CD4-positive, alpha-beta memory T cell (primary cell): ENCODE measurements at regions not wholly inside any gene's neighbourhood (a gene's known extent, or its start where the extent isn't known, plus 50 kb on each side); places are given as distances from the start of the nearest gene placed in this dataset.
"Not testable (repeated sequence)": the region's sequence is repeated elsewhere in the genome, so short reads cannot be mapped to it uniquely, and the experiment has no call there.

Experiments
- CTCF ChIA-PET: fragments of 350-600 bp; sonication (Branson Sonifier 250); formaldehyde crosslinking; loops from one replicate; lab custom pipeline; 2021; ENCODE audit warnings: inconsistent platforms; ENCODE audit not compliant: partially characterized antibody; lab: Charles Lee
- POLR2A ChIA-PET: fragments of 350-600 bp; sonication (Branson Sonifier 250); formaldehyde crosslinking; loops from one replicate; lab custom pipeline; 2021; ENCODE audit not compliant: partially characterized antibody; lab: Charles Lee
- DNase-seq, 5 donors: peaks; one replicate each; pipeline versions ENCODE4 v3.0.0 to v3.0.0-alpha.2; 2020 to 2022; ENCODE audit warnings: mixed read lengths in 1 of 5
- H3K27ac ChIP-seq: one replicate; pipeline ENCODE4 v1.7.0; 2013; ENCODE audit warnings: low read depth, low read length
- H3K27me3 ChIP-seq: 2 replicates; pipeline ENCODE4 v1.7.0; 2013; ENCODE audit warnings: mild to moderate bottlenecking, low read length, moderate library complexity; ENCODE audit not compliant: insufficient read depth
- H3K36me3 ChIP-seq: 2 replicates; pipeline ENCODE4 v1.7.0; 2013; ENCODE audit warnings: mild to moderate bottlenecking, low read length, moderate library complexity; ENCODE audit not compliant: insufficient read depth
- H3K4me1 ChIP-seq: 2 replicates; pipeline ENCODE4 v1.7.0; 2013; ENCODE audit warnings: mild to moderate bottlenecking, low read length, moderate library complexity; ENCODE audit not compliant: insufficient read depth
- H3K4me3 ChIP-seq, 2 donors: one replicate each; pipeline ENCODE4 v1.7.0; 2013; ENCODE audit warnings: low read length in 2 of 2, mild to moderate bottlenecking in 1 of 2
- H3K9me3 ChIP-seq, 2 donors: one replicate each; pipeline ENCODE4 v1.7.0; 2013; ENCODE audit warnings: low read length in 2 of 2, control low read depth in 1 of 2; ENCODE audit not compliant: control insufficient read depth in 1 of 2
- H3K27ac Mint-ChIP-seq, 7 donors: one replicate each; pipeline ENCODE4 v1.8.0; 2020 to 2021; ENCODE audit warnings: mixed read lengths in 7 of 7, mild to moderate bottlenecking in 6 of 7, inconsistent platforms in 3 of 7, moderate library complexity in 3 of 7
- H3K27me3 Mint-ChIP-seq, 2 donors: one replicate each; pipeline ENCODE4 v1.8.0; 2020 to 2021; ENCODE audit warnings: mixed read lengths in 2 of 2
- H3K36me3 Mint-ChIP-seq, 2 donors: one replicate each; pipeline ENCODE4 v1.8.0; 2020 to 2021; ENCODE audit warnings: mixed read lengths in 2 of 2, inconsistent platforms in 1 of 2, mild to moderate bottlenecking in 1 of 2
- H3K4me1 Mint-ChIP-seq, 4 donors: one replicate each; pipeline ENCODE4 v1.8.0; 2020 to 2021; ENCODE audit warnings: mixed read lengths in 4 of 4, mild to moderate bottlenecking in 1 of 4
- H3K4me3 Mint-ChIP-seq, 8 donors: one replicate each; pipeline ENCODE4 v1.8.0; 2020 to 2021; ENCODE audit warnings: mixed read lengths in 8 of 8, mild to moderate bottlenecking in 7 of 8, moderate library complexity in 6 of 8, inconsistent platforms in 3 of 8
- H3K9me3 Mint-ChIP-seq, 8 donors: one replicate each; pipeline ENCODE4 v1.8.0; 2020 to 2021; ENCODE audit warnings: mixed read lengths in 8 of 8, mild to moderate bottlenecking in 5 of 8, inconsistent platforms in 3 of 8, moderate library complexity in 1 of 8
- intact Hi-C: fragments of 100-400 bp; cut with micrococcal nuclease; formaldehyde crosslinking; loops from one replicate; pipeline ENCODE4 v1.15.1; 2023

GRCh38 chr4:79587207-79587606, 179.2 kb upstream of the GK2 start:
- H3K36me3 Mint-ChIP-seq, H3K4me3 Mint-ChIP-seq, H3K9me3 Mint-ChIP-seq: not testable (repeated sequence)

GRCh38 chr4:79585834-79586233, 177.8 kb upstream of the GK2 start:
- intact Hi-C loops = no loop called here
- POLR2A ChIA-PET = no interaction called here
- CTCF ChIA-PET = interaction anchor here (0.7 kb wide), 1 partner anchor 48 kb away, joined by 3 read pairs; no protein-coding TSS in a partner anchor

More at GRCh38 chr4:79587207-79587606, 179.2 kb upstream of the GK2 start:
- CTCF ChIA-PET, H3K9me3 ChIP-seq, DNase-seq, intact Hi-C loops, H3K4me3 ChIP-seq, H3K27me3 Mint-ChIP-seq, H3K27me3 ChIP-seq, H3K4me1 ChIP-seq, H3K27ac Mint-ChIP-seq, POLR2A ChIA-PET, H3K27ac ChIP-seq, H3K4me1 Mint-ChIP-seq, H3K36me3 ChIP-seq: not testable (repeated sequence)

GRCh38 chr4:79585330-79585729, 177.3 kb upstream of the GK2 start:
- POLR2A ChIA-PET = no interaction called here
- no peak overlapping the region for H3K4me3 ChIP-seq
- intact Hi-C loops = no loop called here

More at GRCh38 chr4:79585834-79586233, 177.8 kb upstream of the GK2 start:
- peaks cover 0 to 3% of the 10 kb centered on the region in 2 donors for H3K27me3 Mint-ChIP-seq
- Histone ChIP-seq H3K4me3 (no peak overlapping the region), H3K4me1 (no peaks in the 10 kb centered on the region), H3K36me3 (no peaks in the 10 kb centered on the region), H3K9me3 (no peaks in the 10 kb centered on the region), H3K27me3 (peaks cover 5% of the 10 kb centered on the region), H3K27ac (no peak overlapping the region)
- no peaks in the 10 kb centered on the region for H3K4me1 Mint-ChIP-seq
- H3K27ac Mint-ChIP-seq = no peak overlapping the region
- DNase-seq = no peak
- H3K36me3 Mint-ChIP-seq = no peaks in the 10 kb centered on the region
- peaks cover 0 to 4% (median under 1%) of the 10 kb centered on the region in 8 donors for H3K9me3 Mint-ChIP-seq
- no peak overlapping the region for H3K4me3 Mint-ChIP-seq

GRCh38 chr4:79584902-79585301, 176.9 kb upstream of the GK2 start:
- peaks cover 0 to 3% of the 10 kb centered on the region in 2 donors for H3K27me3 Mint-ChIP-seq
- no peak overlapping the region for H3K27ac ChIP-seq
- H3K4me1 ChIP-seq = no peaks in the 10 kb centered on the region
- CTCF ChIA-PET = no interaction called here
- H3K36me3 ChIP-seq = no peaks in the 10 kb centered on the region
- POLR2A ChIA-PET = no interaction called here
- no peak overlapping the region for H3K27ac Mint-ChIP-seq
- peaks cover 0 to 4% (median under 1%) of the 10 kb centered on the region in 8 donors for H3K9me3 Mint-ChIP-seq
- intact Hi-C loops = no loop called here
- no peaks in the 10 kb centered on the region for H3K36me3 Mint-ChIP-seq
- no peak for DNase-seq
- H3K4me3 Mint-ChIP-seq = no peak overlapping the region
- no peak overlapping the region for H3K4me3 ChIP-seq
- H3K27me3 ChIP-seq = peaks cover 5% of the 10 kb centered on the region
- no peaks in the 10 kb centered on the region for H3K9me3 ChIP-seq
- H3K4me1 Mint-ChIP-seq = no peaks in the 10 kb centered on the region

More at GRCh38 chr4:79585330-79585729, 177.3 kb upstream of the GK2 start:
- Mint-ChIP-seq H3K4me3 (no peak overlapping the region), H3K4me1 (no peaks in the 10 kb centered on the region), H3K27me3 (peaks cover 0 to 3% of the 10 kb centered on the region in 2 donors), H3K27ac (no peak overlapping the region), H3K9me3 (peaks cover 0 to 4% (median under 1%) of the 10 kb centered on the region in 8 donors), H3K36me3 (no peaks in the 10 kb centered on the region)
- no peak overlapping the region for H3K27ac ChIP-seq
- H3K9me3 ChIP-seq = no peaks in the 10 kb centered on the region
- H3K36me3 ChIP-seq = no peaks in the 10 kb centered on the region
- no peak for DNase-seq
- CTCF ChIA-PET = no interaction called here
- no peaks in the 10 kb centered on the region for H3K4me1 ChIP-seq
- peaks cover 5% of the 10 kb centered on the region for H3K27me3 ChIP-seq

GRCh38 chr4:79584352-79584751, 176.3 kb upstream of the GK2 start:
- Histone ChIP-seq H3K4me1 (no peaks in the 10 kb centered on the region), H3K36me3 (no peaks in the 10 kb centered on the region), H3K27ac (no peak overlapping the region), H3K9me3 (no peaks in the 10 kb centered on the region), H3K4me3 (no peak overlapping the region), H3K27me3 (peaks cover 5% of the 10 kb centered on the region)
- H3K36me3 Mint-ChIP-seq = no peaks in the 10 kb centered on the region
- ChIA-PET POLR2A (no interaction called here), CTCF (no interaction called here)
- H3K9me3 Mint-ChIP-seq = peaks cover 0 to 4% (median under 1%) of the 10 kb centered on the region in 8 donors
- intact Hi-C loops = no loop called here
- no peak overlapping the region for H3K27ac Mint-ChIP-seq
- no peak for DNase-seq
- H3K27me3 Mint-ChIP-seq = peaks cover 0 to 3% of the 10 kb centered on the region in 2 donors
- H3K4me3 Mint-ChIP-seq = no peak overlapping the region
- no peaks in the 10 kb centered on the region for H3K4me1 Mint-ChIP-seq

GRCh38 chr4:79578606-79579005, 170.6 kb upstream of the GK2 start:
- POLR2A ChIA-PET = no interaction called here
- Histone ChIP-seq H3K4me1 (no peaks in the 10 kb centered on the region), H3K27me3 (peaks cover 2% of the 10 kb centered on the region), H3K4me3 (no peak overlapping the region), H3K9me3 (no peaks in the 10 kb centered on the region), H3K27ac (no peak overlapping the region), H3K36me3 (no peaks in the 10 kb centered on the region)
- Mint-ChIP-seq H3K4me3 (no peak overlapping the region), H3K9me3 (no peaks in the 10 kb centered on the region), H3K36me3 (no peaks in the 10 kb centered on the region), H3K27ac (no peak overlapping the region), H3K27me3 (peaks cover 1 to 5% of the 10 kb centered on the region in 2 donors), H3K4me1 (no peaks in the 10 kb centered on the region)
- no peak for DNase-seq
- CTCF ChIA-PET = interaction anchor here (0.9 kb wide), 1 partner anchor 11 kb away, joined by 3 read pairs; no protein-coding TSS in a partner anchor
- intact Hi-C loops = no loop called here

GRCh38 chr4:79576429-79576753, 168.4 kb upstream of the GK2 start:
- Histone ChIP-seq H3K27ac (no peak overlapping the region), H3K4me1 (no peaks in the 10 kb centered on the region), H3K27me3 (no peaks in the 10 kb centered on the region), H3K4me3 (no peak overlapping the region), H3K36me3 (no peaks in the 10 kb centered on the region), H3K9me3 (no peaks in the 10 kb centered on the region)
- no peaks in the 10 kb centered on the region for H3K4me1 Mint-ChIP-seq
- no peak overlapping the region for H3K27ac Mint-ChIP-seq
- DNase-seq = peak in 1 of 5 donors; percentile 0
- CTCF ChIA-PET = no interaction called here
- POLR2A ChIA-PET = no interaction called here
- no peak overlapping the region for H3K4me3 Mint-ChIP-seq
- H3K36me3 Mint-ChIP-seq = no peaks in the 10 kb centered on the region
- intact Hi-C loops = no loop called here
- H3K27me3 Mint-ChIP-seq = peaks cover 1 to 10% of the 10 kb centered on the region in 2 donors
- no peaks in the 10 kb centered on the region for H3K9me3 Mint-ChIP-seq
